Stimulated activated CD8-positive, alpha-beta memory T cell treated with anti-CD3 and anti-CD28 coated beads, Interleukin-4, amount 100 ng/mL, for 1 hour (primary cell): ENCODE measurements at regions not wholly inside any gene's neighbourhood (a gene's known extent, or its start where the extent isn't known, plus 50 kb on each side); places are given as distances from the start of the nearest gene placed in this dataset.
"Not testable (repeated sequence)": the region's sequence is repeated elsewhere in the genome, so short reads cannot be mapped to it uniquely, and the experiment has no call there.

ENCODE experiments used
- DNase-seq, 2 donors: peaks; one replicate each; pipeline ENCODE4 v3.0.0-alpha.2; 2020; ENCODE audit warnings: low read depth in 2 of 2, low spot score in 1 of 2

- DNase-seq: no peak
Measured at GRCh38 chr2:128607440-128607839, 288.8 kb upstream of the HS6ST1 start.

DNA sequence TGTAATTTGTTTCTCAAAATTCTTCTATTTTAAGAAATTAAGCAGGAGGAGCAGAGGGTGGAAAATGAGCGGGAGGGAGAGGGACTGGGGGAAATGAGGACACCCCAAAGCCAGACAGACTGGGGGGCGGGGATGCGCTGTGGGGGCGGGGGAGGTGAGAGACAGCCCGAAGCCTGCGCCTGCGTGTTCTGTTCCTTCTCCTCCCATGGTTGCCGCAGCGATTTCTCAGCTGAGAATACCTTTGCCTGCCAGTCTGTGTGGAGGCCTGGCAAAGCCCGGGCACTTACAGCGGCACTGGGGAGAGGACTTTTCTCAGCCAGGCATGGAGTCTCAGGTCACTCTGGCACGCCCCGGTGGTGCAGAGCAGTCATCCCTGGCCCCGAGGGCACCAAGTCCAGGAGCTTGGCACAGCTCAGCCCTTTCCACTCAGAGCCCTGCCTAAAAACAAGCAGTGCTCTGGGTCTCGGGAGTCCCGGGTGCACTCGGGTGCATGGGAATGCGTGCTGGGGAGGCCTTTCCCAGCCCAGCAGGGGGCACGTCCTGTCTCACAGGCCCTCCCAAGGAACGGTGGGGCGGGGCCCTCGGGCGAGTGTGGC lies 289.3 kb upstream of the HS6ST1 start:
- DNase-seq: no peak

DNA sequence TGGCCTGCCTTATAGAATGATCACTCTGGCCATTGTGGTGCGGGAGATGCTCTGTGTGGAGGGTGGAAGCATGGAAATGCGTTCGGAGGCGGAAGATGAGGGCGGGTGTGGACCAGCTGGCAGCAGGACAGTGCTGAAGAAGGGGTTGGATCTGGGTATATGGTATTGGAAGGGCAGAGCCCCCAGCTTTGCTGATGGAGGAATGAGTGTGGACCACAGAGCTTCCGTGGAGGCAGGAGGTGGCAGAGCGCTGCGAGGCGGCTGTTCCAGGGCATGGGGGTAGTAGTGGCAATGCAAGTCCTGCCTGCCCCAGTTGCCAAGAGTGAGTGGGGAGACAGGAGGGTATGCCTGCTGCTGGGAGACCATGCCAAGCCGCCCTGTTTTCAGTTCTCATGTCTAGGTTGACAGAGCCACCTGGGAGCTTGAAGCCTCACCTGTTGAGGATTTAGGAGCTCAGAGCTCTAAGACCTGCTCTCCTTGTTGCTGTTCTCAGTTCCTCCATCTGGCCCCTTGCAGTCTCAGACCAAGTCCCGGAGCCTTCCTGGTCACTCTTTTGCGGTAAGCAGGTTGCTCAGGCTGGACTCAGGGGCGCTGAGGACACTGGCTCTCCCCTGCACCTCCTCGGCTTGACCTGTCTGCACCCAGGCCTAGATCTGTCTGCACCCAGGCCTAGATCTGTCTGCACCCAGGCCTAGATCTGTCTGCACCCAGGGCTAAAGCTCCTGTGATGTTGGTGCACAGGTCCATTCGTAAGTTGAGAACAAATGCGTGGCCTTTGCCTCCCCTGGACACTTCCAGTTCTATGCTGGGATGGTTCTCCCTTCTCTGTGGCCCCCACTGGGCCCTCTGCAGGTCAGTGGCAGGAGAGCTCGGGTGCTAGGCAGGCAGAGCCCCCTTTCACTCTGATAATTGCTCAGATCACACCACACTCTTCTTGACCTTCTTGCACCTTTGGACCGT lies 290.5 kb upstream of the HS6ST1 start:
- DNase-seq: no peak

- DNase-seq: no peak
Measured at GRCh38 chr2:128610496-128610895, 291.8 kb upstream of the HS6ST1 start.

DNA sequence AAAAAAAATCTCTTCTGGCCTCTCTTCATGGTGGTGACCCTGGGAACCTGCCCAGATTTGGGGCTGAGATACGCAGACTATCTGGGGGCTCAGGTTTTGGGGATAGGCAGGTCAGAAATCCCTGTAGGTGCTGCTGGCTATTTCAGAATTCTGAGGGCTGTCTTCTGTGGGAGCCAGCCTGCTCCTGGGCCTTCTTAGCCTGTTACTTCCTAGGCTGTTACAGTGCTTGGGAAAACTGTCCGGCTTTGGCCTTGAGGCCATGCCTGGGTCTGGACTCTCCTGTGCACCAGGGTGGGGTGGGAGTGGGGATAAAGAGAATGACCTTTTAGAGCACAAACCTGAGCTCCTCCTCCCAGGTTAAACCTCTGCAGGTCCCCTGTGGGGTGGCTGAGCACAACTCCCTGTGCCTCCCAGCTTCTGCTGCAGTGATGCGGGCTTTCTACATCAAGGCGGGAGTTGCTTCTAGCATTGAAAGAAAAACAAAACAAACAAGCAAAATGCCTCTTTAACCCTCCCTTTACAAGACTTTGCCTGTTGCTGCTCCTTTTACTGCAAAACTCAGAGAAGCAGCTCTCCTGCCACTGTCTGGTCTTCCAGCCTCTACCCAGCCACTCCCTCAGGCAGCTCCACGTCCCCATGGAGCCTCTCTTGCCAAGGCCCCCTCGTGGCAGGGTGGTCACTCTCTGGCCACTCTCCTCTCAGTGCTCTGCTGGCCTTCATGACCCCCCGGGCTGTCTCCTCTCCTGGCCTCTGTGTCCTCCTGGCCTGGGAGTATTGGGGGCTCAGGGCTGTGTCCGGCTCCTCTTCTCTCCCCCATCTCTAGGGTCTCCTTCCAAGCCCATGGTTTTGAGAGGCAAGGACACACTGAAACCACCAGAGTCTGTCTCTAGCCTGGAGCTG lies 293.0 kb upstream of the HS6ST1 start:
- DNase-seq: no peak

GRCh38 chr2:128612628-128613027 lies 294.0 kb upstream of the HS6ST1 start:
- DNase-seq: no peak

DNA sequence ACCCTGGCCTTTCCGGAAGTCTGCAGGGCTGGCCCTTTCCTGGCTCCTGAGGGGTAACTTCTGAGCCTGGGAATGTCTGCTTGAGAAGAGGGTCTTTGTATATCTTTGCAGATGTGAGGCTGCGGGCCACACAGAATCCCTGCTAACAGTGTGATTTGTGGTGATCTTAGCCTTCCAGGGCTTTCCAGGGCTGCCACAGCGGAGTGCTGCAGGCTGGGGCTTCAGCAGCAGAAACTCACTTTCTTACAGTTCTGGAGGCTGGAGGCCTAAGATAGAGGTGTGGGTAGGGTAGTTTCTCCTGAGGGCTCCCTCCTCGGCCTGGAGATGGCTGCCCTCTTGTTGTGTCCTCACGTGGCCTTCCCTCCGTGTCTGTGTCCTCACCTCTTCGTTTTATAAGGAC lies 294.7 kb upstream of the HS6ST1 start:
- no peak for DNase-seq

- DNase-seq: no peak
Measured at GRCh38 chr2:128613876-128614275, 295.2 kb upstream of the HS6ST1 start.

GRCh38 chr2:128614907-128615306 lies 296.2 kb upstream of the HS6ST1 start:
- DNase-seq: not testable (repeated sequence)

- DNase-seq: no peak
Measured at GRCh38 chr2:128615571-128615970, 296.9 kb upstream of the HS6ST1 start.

DNA sequence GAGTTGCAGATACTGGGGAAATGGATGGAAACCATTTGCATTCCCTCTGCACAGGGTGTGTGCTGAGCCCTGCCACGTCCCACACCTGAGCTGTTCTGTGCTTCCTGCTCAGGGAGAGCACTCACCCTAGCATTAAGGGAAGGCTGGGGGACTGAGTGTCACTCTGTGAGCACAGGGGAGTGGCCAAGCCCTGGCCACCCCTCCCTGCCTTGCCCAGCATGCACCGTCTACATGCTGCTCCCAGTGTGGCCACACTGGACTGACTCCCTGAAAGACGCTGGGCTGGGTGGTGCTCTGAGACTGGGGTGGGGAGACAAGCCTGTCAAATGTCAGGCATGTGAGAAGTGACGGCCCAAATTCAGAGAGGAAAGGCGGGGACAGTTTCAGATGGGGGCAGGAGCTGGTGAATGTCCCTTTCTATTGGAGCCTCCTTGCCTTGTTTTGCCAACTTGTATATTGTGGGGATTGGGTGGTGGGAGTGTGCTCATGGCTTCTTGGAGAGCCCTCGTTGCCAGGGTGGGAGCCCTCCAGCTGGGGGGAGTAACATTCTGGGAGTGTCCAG lies 298.4 kb upstream of the HS6ST1 start:
- DNase-seq: no peak

DNA sequence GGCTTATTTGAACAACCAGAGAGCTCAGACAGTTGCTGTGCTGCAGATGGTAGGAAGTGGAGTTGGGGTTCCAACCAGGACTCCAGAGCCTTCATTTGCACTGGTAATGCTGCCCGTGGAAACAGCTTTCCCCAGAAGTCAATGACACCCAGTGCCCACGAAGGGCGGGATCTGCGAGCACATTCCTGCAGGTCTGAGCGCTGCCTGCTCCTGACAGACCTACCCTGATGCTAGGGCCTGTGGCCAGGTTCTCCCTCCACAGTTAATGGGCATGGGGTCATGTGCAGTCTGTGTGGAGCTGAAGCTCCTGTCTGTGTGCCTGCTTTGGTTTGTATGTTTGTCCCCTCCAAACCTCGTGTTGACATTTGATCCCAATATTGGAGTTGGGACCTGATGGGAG lies 299.0 kb upstream of the HS6ST1 start:
- no peak for DNase-seq

- DNase-seq: no peak
Measured at GRCh38 chr2:128618642-128619041, 300.0 kb upstream of the HS6ST1 start.

- DNase-seq: no peak
Measured at GRCh38 chr2:128619471-128620325, 301.0 kb upstream of the HS6ST1 start.

DNA sequence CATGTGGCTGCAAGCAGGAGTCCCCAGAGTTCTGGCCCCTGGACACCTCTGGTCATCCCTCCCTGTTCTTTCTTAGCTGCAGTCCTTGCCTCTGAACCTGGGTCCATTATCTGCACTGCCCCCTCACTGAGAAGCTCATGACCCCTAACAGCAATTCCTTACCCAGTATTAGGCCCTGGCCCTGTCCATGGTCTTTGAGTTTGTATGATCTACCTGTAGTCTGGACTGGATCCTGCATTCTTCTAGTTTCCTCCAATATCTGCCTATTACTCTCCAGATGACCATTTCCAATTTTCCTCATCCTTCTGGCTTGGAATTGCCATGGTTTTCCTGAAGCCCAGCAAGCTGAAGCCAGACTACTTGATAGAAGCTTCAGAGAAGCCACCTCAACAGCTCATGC lies 302.4 kb upstream of the HS6ST1 start:
- no peak for DNase-seq

- DNase-seq: no peak
Measured at GRCh38 chr2:128622371-128622770, 303.7 kb upstream of the HS6ST1 start.

- no peak for DNase-seq
Measured at GRCh38 chr2:128622955-128623620, 304.4 kb upstream of the HS6ST1 start.

DNA sequence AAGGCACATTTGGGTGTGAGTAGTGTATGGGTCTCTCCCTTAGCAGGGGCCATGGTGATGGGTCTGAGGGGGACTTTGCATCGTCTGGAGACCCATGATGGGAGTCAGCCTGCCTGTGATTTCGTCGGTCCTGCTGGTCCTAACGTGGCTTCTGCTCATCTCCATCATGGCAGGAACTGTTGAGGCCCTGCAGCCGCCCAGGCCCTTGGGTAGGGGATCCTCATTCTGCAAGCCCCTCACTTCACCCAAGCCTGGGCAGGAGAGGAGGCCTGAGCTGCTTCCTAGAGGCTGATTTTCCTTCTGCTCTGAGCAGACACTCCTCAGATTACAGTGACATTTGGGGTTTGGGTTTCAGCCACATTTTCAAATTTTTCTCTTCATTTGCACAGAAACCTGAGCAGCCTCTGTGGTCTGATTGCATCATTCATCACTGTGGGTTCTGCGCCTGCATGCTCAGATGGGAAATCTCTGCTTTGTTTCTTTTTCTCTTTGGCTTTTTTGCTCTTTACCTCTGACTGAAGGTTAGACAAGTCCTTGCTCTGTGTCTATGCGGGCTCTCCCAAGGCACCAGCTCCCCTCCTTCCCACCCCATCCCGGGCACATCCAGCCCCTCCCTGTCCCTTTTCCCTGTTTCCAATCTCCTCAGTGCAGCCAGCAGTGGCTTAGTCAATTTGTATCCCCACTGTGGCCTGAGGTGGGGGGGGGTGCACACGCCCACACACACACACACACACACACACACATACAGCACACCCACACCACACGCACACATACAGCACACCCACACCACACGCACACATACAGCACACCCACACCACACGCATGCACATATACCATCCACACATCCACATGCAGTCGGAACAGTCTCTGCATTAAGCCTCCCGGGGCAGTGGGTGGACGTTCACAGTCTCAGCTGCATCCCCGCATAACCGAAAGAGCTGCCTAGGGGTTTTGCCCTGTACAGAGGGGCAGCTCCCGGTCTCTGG lies 305.4 kb upstream of the HS6ST1 start:
- no peak for DNase-seq

DNA sequence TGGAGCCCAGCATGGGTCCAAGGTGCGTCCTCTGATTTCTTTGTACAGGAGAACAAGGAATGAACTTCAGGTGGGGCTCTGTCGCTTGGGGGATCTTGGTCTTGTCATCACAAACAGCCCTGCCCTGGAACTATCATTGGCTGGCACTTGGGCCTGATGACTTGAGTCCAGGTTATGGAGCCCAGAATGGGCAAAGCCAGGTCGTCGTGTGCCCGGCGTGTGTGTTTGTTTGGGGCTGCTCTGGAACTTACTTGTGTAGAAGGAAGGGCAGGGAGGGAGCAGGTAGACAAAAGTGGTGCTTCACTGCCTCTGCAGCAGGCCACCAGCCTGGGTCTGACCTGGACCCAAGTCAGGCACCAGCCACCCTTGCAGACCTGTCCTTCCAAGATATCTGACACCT lies 306.3 kb upstream of the HS6ST1 start:
- DNase-seq: no peak
